Subcutaneous abdominal adipose tissue (tissue), 5 donors: ENCODE measurements at regions not wholly inside any gene's neighbourhood (a gene's known extent, or its start where the extent isn't known, plus 50 kb on each side); places are given as distances from the start of the nearest gene placed in this dataset.

Experiments used
- H3K27ac ChIP-seq: one replicate; pipeline ENCODE4 v1.7.0; 2013; ENCODE audit warnings: low read depth, mild to moderate bottlenecking, inconsistent platforms, low read length, moderate library complexity
- H3K27me3 ChIP-seq, 5 donors: one replicate each; pipeline ENCODE4 v1.7.0; 2013; ENCODE audit warnings: low read length in 5 of 5, inconsistent platforms in 1 of 5; ENCODE audit not compliant: control insufficient read depth in 5 of 5, insufficient read depth in 4 of 5
- H3K36me3 ChIP-seq, 5 donors: one replicate each; pipeline ENCODE4 v1.7.0; 2013; ENCODE audit warnings: low read length in 5 of 5; ENCODE audit not compliant: control insufficient read depth in 5 of 5, insufficient read depth in 5 of 5
- H3K4me1 ChIP-seq, 5 donors: one replicate each; pipeline ENCODE4 v1.7.0; 2013; ENCODE audit warnings: low read length in 5 of 5, mild to moderate bottlenecking in 3 of 5, moderate library complexity in 1 of 5; ENCODE audit not compliant: control insufficient read depth in 5 of 5, insufficient read depth in 5 of 5
- H3K4me3 ChIP-seq, 5 donors: one replicate each; pipeline ENCODE4 v1.7.0; 2013; ENCODE audit warnings: low read length in 5 of 5, low read depth in 1 of 5
- H3K9ac ChIP-seq, 5 donors: one replicate each; pipeline ENCODE4 v1.7.0; 2013; ENCODE audit warnings: low read length in 5 of 5, mild to moderate bottlenecking in 4 of 5, moderate library complexity in 3 of 5
- H3K9me3 ChIP-seq, 5 donors: one replicate each; pipeline ENCODE4 v1.7.0; 2013; ENCODE audit warnings: low read length in 5 of 5; ENCODE audit not compliant: control insufficient read depth in 5 of 5
- donor health status: healthy.
- donor health status: healthy.
- donor health status: healthy.
- donor health status: healthy.
- donor health status: healthy.

- Histone ChIP-seq H3K27ac (no peak overlapping the region), H3K4me1 (no peaks in the 10 kb centered on the region), H3K36me3 (no peaks in the 10 kb centered on the region), H3K9me3 (no peaks in the 10 kb centered on the region), H3K27me3 (peaks cover 0 to 5% (median 0%) of the 10 kb centered on the region in 5 donors), H3K4me3 (no peak overlapping the region), H3K9ac (no peak overlapping the region)
These were observed 148.8 kb downstream of the RDH14 start for GRCh38 chr2:18411626-18412025.

DNA sequence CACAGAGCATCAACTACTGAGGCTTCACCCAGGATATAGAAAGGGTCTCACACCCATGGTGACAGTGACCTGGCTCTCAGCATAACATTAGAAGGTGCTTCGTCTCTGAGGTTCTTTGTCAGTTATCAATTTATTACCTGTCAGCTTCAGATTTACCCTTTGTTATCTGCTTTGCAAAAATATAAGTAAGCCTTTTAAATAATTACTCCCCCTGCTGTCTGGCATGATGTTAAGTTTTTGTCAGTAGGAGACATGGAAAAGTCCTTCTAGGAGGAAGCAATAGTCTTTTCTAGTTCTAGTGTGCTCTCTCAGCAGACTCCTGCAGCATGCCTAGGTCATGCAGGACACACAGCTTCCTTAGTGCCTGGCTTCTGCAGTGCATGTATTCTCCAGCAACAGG, 149.9 kb downstream of the RDH14 start:
- H3K9ac ChIP-seq, result no peak overlapping the region
- H3K27ac ChIP-seq, result no peak overlapping the region
- peaks cover 0 to 5% (median 0%) of the 10 kb centered on the region in 5 donors for H3K27me3 ChIP-seq
- H3K4me3 ChIP-seq, result no peak overlapping the region
- no peaks in the 10 kb centered on the region for H3K4me1 ChIP-seq
- H3K36me3 ChIP-seq, result no peaks in the 10 kb centered on the region
- no peaks in the 10 kb centered on the region for H3K9me3 ChIP-seq

GRCh38 chr2:18408638-18409037, 151.8 kb downstream of the RDH14 start:
- Histone ChIP-seq H3K4me3 (no peak overlapping the region), H3K27me3 (peaks cover 0 to 5% (median 0%) of the 10 kb centered on the region in 5 donors), H3K36me3 (no peaks in the 10 kb centered on the region), H3K4me1 (no peaks in the 10 kb centered on the region), H3K27ac (no peak overlapping the region), H3K9ac (no peak overlapping the region), H3K9me3 (no peaks in the 10 kb centered on the region)

- Histone ChIP-seq H3K4me3 (no peak overlapping the region), H3K4me1 (no peaks in the 10 kb centered on the region), H3K9ac (no peak overlapping the region), H3K36me3 (no peaks in the 10 kb centered on the region), H3K9me3 (no peaks in the 10 kb centered on the region), H3K27me3 (peaks cover 0 to 5% (median 0%) of the 10 kb centered on the region in 5 donors), H3K27ac (no peak overlapping the region)
These were observed 154.2 kb downstream of the RDH14 start for GRCh38 chr2:18406219-18406618.

DNA sequence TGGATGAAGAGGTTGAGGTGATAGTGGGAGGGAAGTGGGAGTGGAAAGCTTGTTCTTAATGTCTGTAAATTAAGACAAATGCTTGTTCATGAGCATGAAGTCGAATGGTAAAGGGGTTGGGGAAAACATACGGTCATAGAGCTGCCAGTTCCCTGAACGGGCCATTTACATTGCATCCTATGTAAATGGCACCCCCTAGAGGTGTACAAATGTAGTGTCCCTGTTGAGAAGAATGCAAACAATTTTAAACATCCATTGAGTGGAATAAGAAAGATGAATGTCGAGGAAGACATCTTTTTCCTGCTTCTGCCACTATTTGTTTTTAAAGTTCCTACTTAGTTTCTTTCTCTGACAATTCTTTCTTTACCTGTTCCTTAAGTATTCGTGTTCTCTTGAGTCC, 155.7 kb downstream of the RDH14 start:
- Histone ChIP-seq H3K27ac (no peak overlapping the region), H3K9ac (no peak overlapping the region), H3K36me3 (no peaks in the 10 kb centered on the region), H3K9me3 (no peaks in the 10 kb centered on the region), H3K4me1 (no peaks in the 10 kb centered on the region), H3K4me3 (no peak overlapping the region), H3K27me3 (no peaks in the 10 kb centered on the region)

GRCh38 chr2:18403921-18404522, 156.4 kb downstream of the RDH14 start:
- H3K27me3 ChIP-seq, result no peaks in the 10 kb centered on the region
- no peaks in the 10 kb centered on the region for H3K4me1 ChIP-seq

DNA sequence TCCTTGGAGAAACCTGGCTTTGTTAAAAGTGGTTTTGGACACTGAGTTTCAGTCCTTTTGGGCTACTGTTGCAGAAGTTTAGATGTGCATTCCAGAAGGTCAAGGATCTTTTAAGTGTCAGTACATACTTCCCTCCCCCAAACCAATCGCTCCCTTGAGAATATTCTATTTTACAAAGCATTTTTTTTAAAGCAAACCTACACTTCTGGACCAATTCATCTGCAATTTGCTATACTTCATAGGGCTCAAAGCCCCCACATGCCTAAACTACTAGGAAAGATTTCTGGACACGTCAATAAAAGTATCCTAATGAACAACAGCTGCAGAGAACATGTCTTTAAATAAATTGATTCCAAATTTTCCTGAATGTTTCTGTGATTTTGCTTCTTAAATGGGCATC, 157.6 kb downstream of the RDH14 start:
- H3K36me3 ChIP-seq, result no peaks in the 10 kb centered on the region
- H3K27me3 ChIP-seq, result no peaks in the 10 kb centered on the region
- H3K9ac ChIP-seq, result no peak overlapping the region
- H3K9me3 ChIP-seq, result no peaks in the 10 kb centered on the region
- H3K4me3 ChIP-seq, result no peak overlapping the region
- H3K27ac ChIP-seq, result no peak overlapping the region
- no peaks in the 10 kb centered on the region for H3K4me1 ChIP-seq

More at GRCh38 chr2:18403921-18404522, 156.4 kb downstream of the RDH14 start:
- no peak overlapping the region for H3K27ac ChIP-seq
- H3K9ac ChIP-seq, result no peak overlapping the region
- H3K9me3 ChIP-seq, result no peaks in the 10 kb centered on the region
- H3K36me3 ChIP-seq, result no peaks in the 10 kb centered on the region
- no peak overlapping the region for H3K4me3 ChIP-seq

DNA sequence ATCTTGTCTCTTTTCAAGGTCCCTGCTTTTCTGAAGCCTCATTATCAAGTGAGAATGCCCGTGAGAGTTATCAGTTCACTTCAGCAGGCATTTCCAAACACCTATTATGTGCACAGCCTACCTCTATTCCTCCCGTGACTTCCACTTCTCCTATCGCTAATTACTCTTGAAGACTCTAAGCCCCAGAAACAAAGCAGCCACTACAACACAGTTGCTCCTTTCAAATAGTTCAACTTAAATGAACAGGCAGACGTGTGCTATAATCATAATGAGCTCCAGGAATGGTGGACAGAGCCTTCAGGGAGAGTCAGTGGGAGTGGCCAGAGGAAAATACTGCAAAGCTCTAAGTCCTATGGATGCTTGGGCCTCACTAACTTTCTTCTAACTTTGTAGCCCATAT, 159.0 kb downstream of the RDH14 start:
- Histone ChIP-seq H3K9ac (no peak overlapping the region), H3K36me3 (no peaks in the 10 kb centered on the region), H3K27me3 (no peaks in the 10 kb centered on the region), H3K4me1 (no peaks in the 10 kb centered on the region), H3K4me3 (no peak overlapping the region), H3K27ac (no peak overlapping the region), H3K9me3 (no peaks in the 10 kb centered on the region)

DNA sequence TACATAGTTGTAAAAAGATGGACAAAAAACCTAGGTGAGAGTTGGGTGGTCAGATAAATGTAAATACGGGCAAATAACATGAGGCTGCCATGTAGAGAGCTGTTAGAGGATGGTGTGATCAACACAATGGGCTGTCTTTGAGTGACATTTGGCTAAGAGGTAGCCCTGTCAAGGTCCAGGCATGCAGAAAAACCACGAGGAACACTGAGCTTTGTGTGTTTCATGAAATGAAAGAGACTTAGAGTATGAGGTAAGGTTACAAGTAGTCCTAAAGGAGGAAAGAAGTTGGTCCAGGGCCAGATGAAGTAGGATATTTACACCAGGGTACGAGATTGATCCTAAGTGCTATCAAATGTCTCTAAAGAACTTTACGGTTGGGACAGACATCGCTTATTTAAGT, 160.9 kb downstream of the RDH14 start:
- H3K9me3 ChIP-seq, result no peaks in the 10 kb centered on the region
- no peak overlapping the region for H3K4me3 ChIP-seq
- no peak overlapping the region for H3K27ac ChIP-seq
- H3K9ac ChIP-seq, result no peak overlapping the region
- no peaks in the 10 kb centered on the region for H3K27me3 ChIP-seq
- H3K36me3 ChIP-seq, result no peaks in the 10 kb centered on the region
- H3K4me1 ChIP-seq, result no peaks in the 10 kb centered on the region

DNA sequence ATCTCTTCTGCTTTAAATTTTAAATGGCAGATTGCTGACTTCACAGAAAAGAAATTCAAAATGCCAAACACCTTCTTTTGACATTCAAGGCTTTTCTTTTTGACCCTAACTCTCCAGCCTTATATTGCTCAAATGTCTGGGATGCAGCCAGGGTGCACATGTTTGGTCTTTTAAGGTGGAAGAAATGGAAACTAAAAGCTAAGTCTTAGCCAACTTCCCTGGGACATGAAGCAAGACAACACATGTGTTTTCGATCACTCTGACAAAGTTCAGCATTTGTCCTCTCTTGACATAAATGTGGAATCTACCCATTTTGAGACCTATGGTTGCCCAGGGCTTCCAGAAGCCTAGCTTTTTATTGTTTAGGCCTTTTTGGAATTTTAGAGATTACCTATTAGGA, 161.6 kb downstream of the RDH14 start:
- Histone ChIP-seq H3K27ac (no peak overlapping the region), H3K4me3 (no peak overlapping the region), H3K27me3 (no peaks in the 10 kb centered on the region), H3K4me1 (no peaks in the 10 kb centered on the region), H3K9ac (no peak overlapping the region), H3K9me3 (no peaks in the 10 kb centered on the region), H3K36me3 (no peaks in the 10 kb centered on the region)
